Ishikawa (cell line): ENCODE measurements at regions not wholly inside any gene's neighbourhood (a gene's known extent, or its start where the extent isn't known, plus 50 kb on each side); places are given as distances from the start of the nearest gene placed in this dataset.

Experiments
- NFIC ChIP-seq: IDR thresholded peaks from 2 replicates; pipeline ENCODE4 v1.6.1; 2012
- TF ChIP-seq, protein P1 (sequence below): IDR thresholded peaks from 2 replicates; pipeline ENCODE4 v1.6.1; 2012

DNA sequence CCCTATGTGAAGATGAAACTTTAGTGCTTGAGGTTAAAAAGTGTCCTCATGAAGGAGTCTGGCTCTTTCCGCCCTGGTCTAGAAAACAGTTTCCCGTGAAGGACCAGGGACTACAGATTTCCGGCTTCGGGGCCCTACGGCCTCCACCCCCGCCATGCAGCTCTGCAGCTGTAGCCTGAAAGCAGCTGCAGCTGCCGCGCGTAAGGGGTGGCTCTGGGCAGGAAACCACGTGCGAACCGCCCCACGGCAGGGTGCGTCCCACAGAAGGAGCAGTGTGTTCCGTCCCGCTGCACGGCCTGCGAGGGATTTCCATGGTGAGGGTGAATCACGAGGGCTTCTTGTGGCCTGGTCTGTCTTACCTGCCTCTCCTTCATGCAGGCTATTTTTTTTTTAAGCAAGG, 117.0 kb downstream of the ERMARD start:
- TF ChIP-seq, protein P1, sequence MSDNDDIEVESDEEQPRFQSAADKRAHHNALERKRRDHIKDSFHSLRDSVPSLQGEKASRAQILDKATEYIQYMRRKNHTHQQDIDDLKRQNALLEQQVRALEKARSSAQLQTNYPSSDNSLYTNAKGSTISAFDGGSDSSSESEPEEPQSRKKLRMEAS: no peak
- TF ChIP-seq NFIC: no peak
